ENCODE measurements at regions not wholly inside any gene's neighbourhood (a gene's known extent, or its start where the extent isn't known, plus 50 kb on each side); places are given as distances from the start of the nearest gene placed in this dataset.

GRCh38 chr1:58345215-58346035 is 201.1 kb downstream of the OMA1 start:
- TF ChIP-seq POLR2A (IDR thresholded peaks at IDR 0.05) (no peak), CTCF (IDR thresholded peaks at IDR 0.05) (no peak)

Data from body of pancreas (tissue), 4 donors.